Lower leg skin (tissue), 3 donors: ENCODE measurements at regions not wholly inside any gene's neighbourhood (a gene's known extent, or its start where the extent isn't known, plus 50 kb on each side); places are given as distances from the start of the nearest gene placed in this dataset.

ENCODE experiments used
- CTCF ChIP-seq, 3 donors: fragments of 450-650 bp; IDR thresholded peaks; one replicate each; pipeline ENCODE4 v1.5.1; 2016; ENCODE audit warnings: antibody characterized with exemption in 3 of 3, mild to moderate bottlenecking in 3 of 3, moderate library complexity in 2 of 3
- POLR2A ChIP-seq, 2 donors: fragments of 450-650 bp; IDR thresholded peaks; one replicate each; pipeline ENCODE4 v1.6.1; 2016 to 2017; ENCODE audit warnings: antibody characterized with exemption in 2 of 2, mild to moderate bottlenecking in 1 of 2, moderate library complexity in 1 of 2

- TF ChIP-seq CTCF (IDR thresholded peaks at IDR 0.05) (no peak), POLR2A (IDR thresholded peaks at IDR 0.05) (no peak)
Measured at GRCh38 chr4:13866881-13867280, 239.4 kb upstream of the BOD1L1 start.
